Stimulated activated naive CD8-positive, alpha-beta T cell treated with anti-CD3 and anti-CD28 coated beads, Interleukin-15, amount 100 ng/mL, for 72 hours (primary cell): ENCODE measurements at regions not wholly inside any gene's neighbourhood (a gene's known extent, or its start where the extent isn't known, plus 50 kb on each side); places are given as distances from the start of the nearest gene placed in this dataset.
"Not testable (repeated sequence)": the region's sequence is repeated elsewhere in the genome, so short reads cannot be mapped to it uniquely, and the experiment has no call there.

Experiments
- ATAC-seq: fragments of 150-1000 bp; cut with Tn5 transposase; 2 replicates; pipeline ENCODE4 v1.10.0; 2021; ENCODE audit warnings: mild to moderate bottlenecking, moderate library complexity
- DNase-seq, 2 donors: peaks; one replicate each; pipeline ENCODE4 v3.0.0; 2021 to 2022
- H3K27ac Mint-ChIP-seq, 2 donors: one replicate each; pipeline ENCODE4 v1.8.0; 2022; ENCODE audit warnings: mild to moderate bottlenecking in 2 of 2, mixed read lengths in 2 of 2, moderate library complexity in 2 of 2
- H3K27me3 Mint-ChIP-seq: one replicate; pipeline ENCODE4 v1.8.0; 2022; ENCODE audit warnings: mixed read lengths
- H3K4me1 Mint-ChIP-seq: one replicate; pipeline ENCODE4 v1.8.0; 2022; ENCODE audit warnings: mild to moderate bottlenecking, mixed read lengths
- H3K4me3 Mint-ChIP-seq, 2 donors: one replicate each; pipeline ENCODE4 v1.8.0; 2022; ENCODE audit warnings: mild to moderate bottlenecking in 2 of 2, mixed read lengths in 2 of 2, moderate library complexity in 1 of 2
- H3K9me3 Mint-ChIP-seq, 2 donors: one replicate each; pipeline ENCODE4 v1.8.0; 2022; ENCODE audit warnings: mixed read lengths in 2 of 2

- Mint-ChIP-seq H3K9me3 (peaks cover 6 to 34% of the 10 kb centered on the region in 2 donors), H3K27me3 (peaks cover 7% of the 10 kb centered on the region), H3K4me1 (no peaks in the 10 kb centered on the region), H3K27ac (no peak overlapping the region), H3K4me3 (no peak overlapping the region)
- DNase-seq = no peak
- ATAC-seq = no peak
Measured at GRCh38 chr7:4319280-4319679, 362.8 kb upstream of the FOXK1 start.

GRCh38 chr7:4325732-4326131, 356.4 kb upstream of the FOXK1 start:
- no peaks in the 10 kb centered on the region for H3K4me1 Mint-ChIP-seq
- ATAC-seq (no peak), DNase-seq (no peak)
- peaks cover 8% of the 10 kb centered on the region for H3K27me3 Mint-ChIP-seq
- no peak overlapping the region for H3K4me3 Mint-ChIP-seq
- H3K27ac Mint-ChIP-seq = no peak overlapping the region
- H3K9me3 Mint-ChIP-seq = peaks cover 6 to 20% of the 10 kb centered on the region in 2 donors

- H3K4me1 Mint-ChIP-seq = no peaks in the 10 kb centered on the region
- peaks cover 13% of the 10 kb centered on the region for H3K27me3 Mint-ChIP-seq
- ATAC-seq (no peak), DNase-seq (no peak)
- H3K27ac Mint-ChIP-seq = no peak overlapping the region
- H3K4me3 Mint-ChIP-seq = no peak overlapping the region
- no peaks in the 10 kb centered on the region for H3K9me3 Mint-ChIP-seq
Measured at GRCh38 chr7:4331711-4332110, 350.4 kb upstream of the FOXK1 start.

- no peak for ATAC-seq
- Mint-ChIP-seq H3K4me1 (no peaks in the 10 kb centered on the region), H3K9me3 (peaks cover 0 to 7% of the 10 kb centered on the region in 2 donors), H3K4me3 (no peak overlapping the region), H3K27me3 (peaks cover 12% of the 10 kb centered on the region), H3K27ac (no peak overlapping the region)
- DNase-seq = no peak
Measured at GRCh38 chr7:4338556-4338955, 343.5 kb upstream of the FOXK1 start.

- H3K27ac Mint-ChIP-seq = no peak overlapping the region
- ATAC-seq (no peak), DNase-seq (no peak)
- no peak overlapping the region for H3K4me3 Mint-ChIP-seq
- H3K27me3 Mint-ChIP-seq = no peaks in the 10 kb centered on the region
- peaks cover 5 to 33% of the 10 kb centered on the region in 2 donors for H3K9me3 Mint-ChIP-seq
- H3K4me1 Mint-ChIP-seq = no peaks in the 10 kb centered on the region
Measured at GRCh38 chr7:4343272-4344247, 338.5 kb upstream of the FOXK1 start.

- DNase-seq (no peak), ATAC-seq (no peak)
- H3K9me3 Mint-ChIP-seq = peaks cover 5 to 33% of the 10 kb centered on the region in 2 donors
- H3K27ac Mint-ChIP-seq = no peak overlapping the region
- H3K27me3 Mint-ChIP-seq = no peaks in the 10 kb centered on the region
- H3K4me3 Mint-ChIP-seq = no peak overlapping the region
- H3K4me1 Mint-ChIP-seq = no peaks in the 10 kb centered on the region
Measured at GRCh38 chr7:4345004-4345403, 337.1 kb upstream of the FOXK1 start.

GRCh38 chr7:4352069-4352468, 330.0 kb upstream of the FOXK1 start:
- no peak for ATAC-seq
- DNase-seq = no peak
- Mint-ChIP-seq H3K9me3 (peaks cover 0 to 22% of the 10 kb centered on the region in 2 donors), H3K27ac (no peak overlapping the region), H3K4me3 (no peak overlapping the region), H3K4me1 (no peaks in the 10 kb centered on the region), H3K27me3 (peaks cover 9% of the 10 kb centered on the region)

- Mint-ChIP-seq H3K9me3 (peaks cover 0 to 7% of the 10 kb centered on the region in 2 donors), H3K27me3 (peaks cover 10% of the 10 kb centered on the region), H3K27ac (no peak overlapping the region), H3K4me1 (no peaks in the 10 kb centered on the region), H3K4me3 (no peak overlapping the region)
- no peak for ATAC-seq
- DNase-seq = no peak
Measured at GRCh38 chr7:4361774-4362173, 320.3 kb upstream of the FOXK1 start.

GRCh38 chr7:4383584-4383983, 298.5 kb upstream of the FOXK1 start:
- H3K4me1 Mint-ChIP-seq = no peaks in the 10 kb centered on the region
- H3K27ac Mint-ChIP-seq = no peak overlapping the region
- DNase-seq (no peak), ATAC-seq (no peak)
- no peak overlapping the region for H3K4me3 Mint-ChIP-seq
- H3K27me3 Mint-ChIP-seq = peaks cover 2% of the 10 kb centered on the region
- H3K9me3 Mint-ChIP-seq = peaks cover 0 to 11% of the 10 kb centered on the region in 2 donors

GRCh38 chr7:4386190-4386589, 295.9 kb upstream of the FOXK1 start:
- ATAC-seq = no peak

GRCh38 chr7:4391103-4391502, 291.0 kb upstream of the FOXK1 start:
- DNase-seq, H3K4me1 Mint-ChIP-seq, H3K4me3 Mint-ChIP-seq, ATAC-seq, H3K27ac Mint-ChIP-seq: not testable (repeated sequence)
- peaks cover 13% of the 10 kb centered on the region for H3K27me3 Mint-ChIP-seq
- peaks cover 5 to 31% of the 10 kb centered on the region in 2 donors for H3K9me3 Mint-ChIP-seq

More at GRCh38 chr7:4386190-4386589, 295.9 kb upstream of the FOXK1 start:
- Mint-ChIP-seq H3K9me3 (peaks cover 2 to 16% of the 10 kb centered on the region in 2 donors), H3K27ac (no peak overlapping the region), H3K27me3 (peaks cover 8% of the 10 kb centered on the region), H3K4me3 (no peak overlapping the region), H3K4me1 (no peaks in the 10 kb centered on the region)
- no peak for DNase-seq

- ATAC-seq (no peak), DNase-seq (no peak)
- no peaks in the 10 kb centered on the region for H3K4me1 Mint-ChIP-seq
- peaks cover 18% of the 10 kb centered on the region for H3K27me3 Mint-ChIP-seq
- peaks cover 10 to 30% of the 10 kb centered on the region in 2 donors for H3K9me3 Mint-ChIP-seq
- H3K4me3 Mint-ChIP-seq = no peak overlapping the region
- H3K27ac Mint-ChIP-seq = no peak overlapping the region
Measured at GRCh38 chr7:4394736-4395135, 287.4 kb upstream of the FOXK1 start.

- Mint-ChIP-seq H3K9me3 (peaks cover 27 to 50% of the 10 kb centered on the region in 2 donors), H3K27me3 (peaks cover 22% of the 10 kb centered on the region), H3K4me1 (no peaks in the 10 kb centered on the region), H3K4me3 (no peak overlapping the region), H3K27ac (no peak overlapping the region)
- DNase-seq = no peak
- no peak for ATAC-seq
Measured at GRCh38 chr7:4399121-4399520, 283.0 kb upstream of the FOXK1 start.

GRCh38 chr7:4399596-4399995, 282.5 kb upstream of the FOXK1 start:
- no peak overlapping the region for H3K4me3 Mint-ChIP-seq
- DNase-seq (no peak), ATAC-seq (no peak)
- peaks cover 31 to 53% of the 10 kb centered on the region in 2 donors for H3K9me3 Mint-ChIP-seq
- H3K27me3 Mint-ChIP-seq = peaks cover 26% of the 10 kb centered on the region
- H3K4me1 Mint-ChIP-seq = no peaks in the 10 kb centered on the region
- H3K27ac Mint-ChIP-seq = no peak overlapping the region

GRCh38 chr7:4406288-4407058, 275.6 kb upstream of the FOXK1 start:
- ATAC-seq = no peak
- H3K4me1 Mint-ChIP-seq = no peaks in the 10 kb centered on the region
- peaks cover 29% of the 10 kb centered on the region for H3K27me3 Mint-ChIP-seq
- H3K27ac Mint-ChIP-seq = no peak overlapping the region
- H3K4me3 Mint-ChIP-seq = no peak overlapping the region
- DNase-seq = no peak
- peaks cover 22 to 34% of the 10 kb centered on the region in 2 donors for H3K9me3 Mint-ChIP-seq

- Mint-ChIP-seq H3K4me3 (no peak overlapping the region), H3K4me1 (no peaks in the 10 kb centered on the region), H3K27ac (no peak overlapping the region), H3K27me3 (peaks cover 13% of the 10 kb centered on the region), H3K9me3 (peaks cover 6 to 8% of the 10 kb centered on the region in 2 donors)
- no peak for DNase-seq
- no peak for ATAC-seq
Measured at GRCh38 chr7:4409946-4410345, 272.1 kb upstream of the FOXK1 start.
